PFSK-1 (cell line): ENCODE measurements at regions not wholly inside any gene's neighbourhood (a gene's known extent, or its start where the extent isn't known, plus 50 kb on each side); places are given as distances from the start of the nearest gene placed in this dataset.

ENCODE experiments used
- FOXP2 ChIP-seq: optimal IDR thresholded peaks from 2 replicates; pipeline ENCODE3; 2011; ENCODE audit warnings: borderline replicate concordance, control low read depth, inconsistent platforms; ENCODE audit not compliant: insufficient read depth; ENCODE audit errors: extremely low read length, extremely low read depth
- POLR2AphosphoS5 ChIP-seq: IDR thresholded peaks from 2 replicates; pipeline ENCODE4 v1.6.1; 2012; ENCODE audit warnings: low read depth, mild to moderate bottlenecking, control low read depth, low read length, moderate library complexity
- SIN3A ChIP-seq: IDR thresholded peaks from 2 replicates; pipeline ENCODE4 v1.6.1; 2012; ENCODE audit warnings: mild to moderate bottlenecking, low read length, moderate library complexity, borderline replicate concordance; ENCODE audit not compliant: insufficient read depth
- TAF1 ChIP-seq: IDR thresholded peaks from 2 replicates; pipeline ENCODE4 v1.6.1; 2012; ENCODE audit warnings: low read length, control low read depth, borderline replicate concordance; ENCODE audit not compliant: insufficient read depth
- TF ChIP-seq, protein P1 (sequence below), 2 experiments: IDR thresholded peaks; 2 replicates each; pipeline versions ENCODE4 v1.6.1 to v1.8.0; 2011 to 2012; ENCODE audit warnings: low read depth in 2 of 2, low read length in 2 of 2, control low read depth in 1 of 2, inconsistent platforms in 1 of 2, mild to moderate bottlenecking in 1 of 2, moderate library complexity in 1 of 2; ENCODE audit not compliant: insufficient read depth in 1 of 2

DNA sequence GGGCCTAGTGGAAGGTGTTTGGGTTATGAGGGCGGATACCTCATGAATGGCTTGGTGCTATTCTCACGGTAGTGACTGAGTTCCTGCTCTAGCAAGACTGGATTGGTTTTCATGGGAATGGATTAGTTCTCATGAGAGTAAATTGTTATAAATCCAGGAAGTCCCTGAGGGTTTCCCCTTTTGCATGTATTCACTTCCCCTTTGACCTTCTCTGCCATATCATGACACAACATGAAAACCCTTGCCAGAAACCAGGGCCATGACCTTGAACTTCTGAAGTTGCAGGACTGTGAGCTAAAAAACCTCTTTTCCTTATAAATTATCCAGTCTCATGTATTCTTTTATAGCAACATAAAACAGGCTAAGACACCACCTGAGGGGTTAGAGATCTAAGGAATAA is 529.7 kb upstream of the RPS6KA3 start:
- TF ChIP-seq SIN3A, result no peak
- TF ChIP-seq TAF1, result no peak
- TF ChIP-seq, protein P1, sequence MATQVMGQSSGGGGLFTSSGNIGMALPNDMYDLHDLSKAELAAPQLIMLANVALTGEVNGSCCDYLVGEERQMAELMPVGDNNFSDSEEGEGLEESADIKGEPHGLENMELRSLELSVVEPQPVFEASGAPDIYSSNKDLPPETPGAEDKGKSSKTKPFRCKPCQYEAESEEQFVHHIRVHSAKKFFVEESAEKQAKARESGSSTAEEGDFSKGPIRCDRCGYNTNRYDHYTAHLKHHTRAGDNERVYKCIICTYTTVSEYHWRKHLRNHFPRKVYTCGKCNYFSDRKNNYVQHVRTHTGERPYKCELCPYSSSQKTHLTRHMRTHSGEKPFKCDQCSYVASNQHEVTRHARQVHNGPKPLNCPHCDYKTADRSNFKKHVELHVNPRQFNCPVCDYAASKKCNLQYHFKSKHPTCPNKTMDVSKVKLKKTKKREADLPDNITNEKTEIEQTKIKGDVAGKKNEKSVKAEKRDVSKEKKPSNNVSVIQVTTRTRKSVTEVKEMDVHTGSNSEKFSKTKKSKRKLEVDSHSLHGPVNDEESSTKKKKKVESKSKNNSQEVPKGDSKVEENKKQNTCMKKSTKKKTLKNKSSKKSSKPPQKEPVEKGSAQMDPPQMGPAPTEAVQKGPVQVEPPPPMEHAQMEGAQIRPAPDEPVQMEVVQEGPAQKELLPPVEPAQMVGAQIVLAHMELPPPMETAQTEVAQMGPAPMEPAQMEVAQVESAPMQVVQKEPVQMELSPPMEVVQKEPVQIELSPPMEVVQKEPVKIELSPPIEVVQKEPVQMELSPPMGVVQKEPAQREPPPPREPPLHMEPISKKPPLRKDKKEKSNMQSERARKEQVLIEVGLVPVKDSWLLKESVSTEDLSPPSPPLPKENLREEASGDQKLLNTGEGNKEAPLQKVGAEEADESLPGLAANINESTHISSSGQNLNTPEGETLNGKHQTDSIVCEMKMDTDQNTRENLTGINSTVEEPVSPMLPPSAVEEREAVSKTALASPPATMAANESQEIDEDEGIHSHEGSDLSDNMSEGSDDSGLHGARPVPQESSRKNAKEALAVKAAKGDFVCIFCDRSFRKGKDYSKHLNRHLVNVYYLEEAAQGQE (IDR thresholded peaks at IDR 0.05; ENCODE audit: insufficient read depth in 1 of 2, low read depth in 2 of 2, low read length in 2 of 2), result no peak
- TF ChIP-seq POLR2AphosphoS5, result no peak
- no peak for TF ChIP-seq FOXP2
